Stimulated activated CD8-positive, alpha-beta memory T cell treated with anti-CD3 and anti-CD28 coated beads, Interleukin-7, amount 100 ng/mL, for 4 hours (primary cell): ENCODE measurements at regions not wholly inside any gene's neighbourhood (a gene's known extent, or its start where the extent isn't known, plus 50 kb on each side); places are given as distances from the start of the nearest gene placed in this dataset.

Source experiments
- DNase-seq, 2 donors: peaks; one replicate each; pipeline ENCODE4 v3.0.0-alpha.2; 2020; ENCODE audit warnings: low read depth in 2 of 2

GRCh38 chr6:104418839-104419238 is 440.9 kb downstream of the HACE1 start:
- no peak for DNase-seq

- DNase-seq, result no peak
These were observed 441.6 kb downstream of the HACE1 start for GRCh38 chr6:104418125-104418524.

GRCh38 chr6:104414723-104415122 is 445.0 kb downstream of the HACE1 start:
- DNase-seq, result no peak

GRCh38 chr6:104413767-104414166 is 446.0 kb downstream of the HACE1 start:
- DNase-seq, result no peak

GRCh38 chr6:104411302-104411701 is 448.4 kb downstream of the HACE1 start:
- no peak for DNase-seq

GRCh38 chr6:104409913-104410312 is 449.8 kb downstream of the HACE1 start:
- no peak for DNase-seq

- DNase-seq, result no peak
These were observed 451.8 kb downstream of the HACE1 start for GRCh38 chr6:104407957-104408356.

GRCh38 chr6:104404377-104404776 is 455.3 kb downstream of the HACE1 start:
- no peak for DNase-seq

GRCh38 chr6:104402572-104402971 is 457.1 kb downstream of the HACE1 start:
- DNase-seq, result no peak

GRCh38 chr6:104401926-104402325 is 457.8 kb downstream of the HACE1 start:
- no peak for DNase-seq

- DNase-seq, result no peak
These were observed 458.9 kb downstream of the HACE1 start for GRCh38 chr6:104400844-104401243.

GRCh38 chr6:104396077-104396476 is 463.6 kb downstream of the HACE1 start:
- DNase-seq, result no peak

GRCh38 chr6:104381907-104382306 is 477.8 kb downstream of the HACE1 start:
- DNase-seq, result no peak

GRCh38 chr6:104365451-104366234 is 494.1 kb downstream of the HACE1 start:
- no peak for DNase-seq

- DNase-seq, result no peak
These were observed 501.8 kb downstream of the HACE1 start for GRCh38 chr6:104357928-104358327.

- no peak for DNase-seq
These were observed 503.5 kb downstream of the HACE1 start for GRCh38 chr6:104356197-104356596.

GRCh38 chr6:104349191-104349590 is 510.5 kb downstream of the HACE1 start:
- no peak for DNase-seq

GRCh38 chr6:104344223-104344622 is 515.5 kb downstream of the HACE1 start:
- no peak for DNase-seq

- no peak for DNase-seq
These were observed 527.4 kb downstream of the HACE1 start for GRCh38 chr6:104332364-104332763.

- no peak for DNase-seq
These were observed 533.3 kb downstream of the HACE1 start for GRCh38 chr6:104326173-104327001.

GRCh38 chr6:104325341-104326172 is 534.2 kb downstream of the HACE1 start:
- no peak for DNase-seq

GRCh38 chr6:104324301-104324700 is 535.4 kb downstream of the HACE1 start:
- no peak for DNase-seq
